D341Med (cell line): ENCODE measurements at regions not wholly inside any gene's neighbourhood (a gene's known extent, or its start where the extent isn't known, plus 50 kb on each side); places are given as distances from the start of the nearest gene placed in this dataset.
"Not testable (repeated sequence)": the region's sequence is repeated elsewhere in the genome, so short reads cannot be mapped to it uniquely, and the experiment has no call there.

Source experiments
- DNase-seq: peaks from one replicate; pipeline ENCODE4 v3.0.0; 2012; ENCODE audit warnings: low spot score

DNA sequence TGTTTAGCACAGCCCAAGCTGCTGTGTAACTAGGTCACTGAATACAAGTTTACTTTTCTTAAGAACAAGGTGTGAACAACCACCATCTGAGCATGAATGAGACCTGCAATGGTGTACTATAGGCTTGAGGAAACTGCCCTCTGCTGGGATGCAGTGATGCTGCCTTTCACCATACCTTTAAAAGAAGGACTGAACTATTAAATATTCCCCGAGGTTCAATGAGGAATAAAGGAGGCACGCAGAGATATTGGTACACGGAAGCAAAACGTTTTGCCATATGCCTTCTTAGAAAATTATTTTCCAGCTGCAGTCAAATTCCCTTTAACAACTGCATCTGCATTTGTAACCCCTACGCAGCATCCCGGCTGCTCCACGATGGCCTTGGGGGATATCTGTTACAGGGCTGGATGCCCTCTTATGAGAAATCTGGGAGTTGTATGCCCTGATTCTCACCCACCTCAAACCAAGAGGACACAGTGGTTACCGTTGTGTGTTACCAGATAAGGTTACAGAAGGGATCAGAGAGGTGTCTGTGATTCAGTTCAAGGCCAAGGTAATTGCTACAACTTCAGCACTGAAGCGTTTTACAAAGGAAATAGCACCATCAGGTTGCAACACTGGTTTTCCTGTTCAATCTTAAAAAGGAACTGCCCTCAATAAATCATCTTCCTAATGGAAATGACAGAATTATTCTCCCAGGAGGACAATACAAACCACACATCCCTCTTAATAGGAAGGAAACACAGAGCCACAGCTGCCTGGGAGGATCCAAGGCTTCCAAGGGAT lies 470.5 kb downstream of the LTN1 start:
- no peak for DNase-seq

DNA sequence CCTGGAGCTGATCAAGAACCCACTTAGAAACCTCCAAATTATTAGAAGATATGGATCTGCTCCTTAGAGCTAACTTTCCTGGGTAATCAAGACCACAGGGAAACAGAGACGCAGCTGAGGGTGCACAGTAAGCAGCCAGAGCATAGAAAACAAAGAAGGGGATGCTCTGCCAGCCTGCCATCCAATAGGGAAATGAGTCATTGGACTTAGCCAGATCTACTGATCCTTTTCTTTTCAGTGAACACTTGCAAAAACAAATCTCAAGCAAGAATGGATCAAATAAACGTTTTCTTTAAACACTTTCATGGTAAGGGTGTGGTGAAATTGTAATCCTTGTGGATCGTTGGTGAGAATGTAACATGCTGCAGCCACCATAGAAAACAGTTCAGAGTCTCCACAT lies 474.0 kb downstream of the LTN1 start:
- no peak for DNase-seq

DNA sequence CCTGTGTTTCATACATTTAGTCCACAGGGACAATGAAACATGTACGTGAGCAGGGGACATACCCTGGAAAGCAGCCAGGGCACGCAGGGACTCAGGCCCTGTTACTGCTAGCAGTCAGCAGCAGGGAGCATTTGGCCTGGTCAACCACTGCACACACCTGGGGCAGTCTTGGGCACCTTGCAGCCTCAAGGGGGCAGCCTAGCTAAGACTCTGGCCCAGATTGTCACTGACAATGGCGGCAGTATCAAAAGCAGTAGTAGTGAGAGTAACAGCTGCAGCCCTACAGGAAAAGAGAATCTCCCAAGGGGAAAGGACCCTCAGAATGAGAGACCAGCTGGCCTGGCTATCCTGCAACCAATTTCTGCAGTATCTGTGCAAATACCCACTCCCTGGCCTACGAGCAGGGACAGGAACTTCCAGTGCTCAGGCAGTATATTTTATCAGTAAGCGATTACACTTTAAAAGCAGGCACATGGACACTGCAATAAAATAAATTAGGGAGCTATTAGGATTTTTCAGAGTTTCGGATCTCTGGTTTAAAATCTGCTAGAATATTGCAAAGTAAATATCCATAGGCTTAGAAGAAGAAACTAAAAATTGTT lies 475.6 kb downstream of the LTN1 start:
- peak; percentile 69 for DNase-seq

DNA sequence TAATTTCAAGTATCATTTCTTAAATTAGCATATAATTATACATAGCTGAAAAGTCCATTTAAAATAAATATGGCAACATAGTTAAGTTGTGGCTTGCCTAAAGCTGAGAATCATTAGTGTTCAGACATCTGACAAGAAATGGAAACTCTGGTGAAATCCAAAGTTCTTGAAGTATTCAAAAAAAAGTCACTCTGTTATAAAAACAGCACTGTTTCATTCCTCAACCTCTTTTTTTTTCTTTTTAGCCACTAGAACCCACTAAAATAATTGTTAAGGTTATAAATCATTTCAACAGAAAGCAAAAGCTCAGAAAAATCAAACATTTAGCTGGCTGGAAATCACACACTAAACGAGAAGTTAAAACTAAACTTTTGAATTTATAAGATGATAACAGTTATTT lies 476.7 kb downstream of the LTN1 start:
- DNase-seq, result no peak

DNA sequence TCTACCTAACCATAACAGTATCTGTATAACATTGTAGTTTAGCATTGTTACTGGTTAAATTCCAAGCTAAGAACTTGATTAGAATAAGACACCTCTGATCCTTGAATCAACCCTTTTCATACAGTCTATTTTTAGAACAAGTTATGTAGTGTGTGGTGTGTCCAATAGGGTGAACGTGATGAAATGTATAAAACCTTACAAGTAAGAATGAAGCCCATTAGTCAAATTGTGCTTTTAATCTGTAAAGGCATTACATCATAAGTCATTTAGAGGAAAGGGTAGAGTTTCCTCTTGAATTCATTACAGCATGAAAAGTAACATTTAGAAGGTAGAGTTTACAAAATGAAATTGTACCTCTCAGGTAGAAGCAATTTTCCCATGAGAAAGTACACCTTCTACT lies 479.2 kb downstream of the LTN1 start:
- no peak for DNase-seq

DNA sequence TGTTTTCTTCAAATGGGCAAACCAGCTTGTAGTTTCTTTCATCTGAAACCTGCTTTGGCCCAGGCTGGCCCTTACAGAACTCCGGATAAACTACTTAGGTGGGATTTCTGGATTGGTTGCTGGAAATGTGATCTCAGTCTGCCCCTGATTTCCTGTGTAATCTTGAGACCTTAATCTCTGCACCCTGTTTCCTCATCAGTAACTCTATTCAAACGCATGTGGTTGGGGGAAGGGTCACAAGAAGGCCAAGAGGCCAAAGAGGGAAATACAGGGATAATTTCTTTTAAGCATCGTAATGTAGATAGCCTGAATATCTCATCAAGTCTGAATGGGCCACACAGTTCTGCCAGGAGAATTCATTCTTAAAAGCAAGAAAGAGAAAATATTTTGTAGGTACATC lies 483.6 kb downstream of the LTN1 start:
- no peak for DNase-seq

DNA sequence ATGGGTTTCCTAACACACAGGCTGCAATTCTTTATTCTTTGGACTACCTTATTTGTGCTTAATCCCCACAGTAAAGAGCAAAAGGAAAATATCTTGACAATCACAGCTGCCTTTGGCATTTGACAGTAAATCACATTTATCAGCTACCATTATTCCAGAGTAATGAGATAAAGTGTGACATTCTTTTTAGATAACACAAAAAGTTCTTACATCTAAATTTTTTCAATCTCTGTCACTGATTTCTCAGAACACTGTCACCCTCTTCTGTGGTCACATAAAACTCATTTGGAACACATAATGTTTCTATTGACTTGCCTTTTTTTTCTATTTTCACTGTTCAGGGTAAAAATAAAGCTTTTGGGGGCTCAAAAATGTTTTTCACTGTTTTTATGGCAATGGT lies 484.6 kb downstream of the LTN1 start:
- no peak for DNase-seq

DNA sequence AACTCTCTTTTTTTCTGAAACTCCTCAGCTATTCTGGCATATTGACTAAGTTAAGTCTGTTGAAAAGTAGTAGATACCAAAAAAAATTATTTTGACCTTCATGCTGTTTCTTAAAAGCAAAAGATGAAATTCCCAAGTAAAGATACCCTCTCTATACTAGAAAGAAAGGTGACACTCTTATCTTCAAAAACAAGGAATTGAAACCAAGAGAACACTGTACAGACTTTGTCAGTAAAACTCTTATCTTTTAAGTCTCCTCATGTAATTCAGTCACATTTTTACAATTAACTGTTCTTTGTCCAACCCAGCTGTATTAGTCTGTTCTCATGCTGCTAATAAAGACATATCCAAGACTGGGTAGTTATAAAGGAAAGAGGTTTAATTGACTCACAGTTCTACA lies 496.2 kb downstream of the LTN1 start:
- no peak for DNase-seq

DNA sequence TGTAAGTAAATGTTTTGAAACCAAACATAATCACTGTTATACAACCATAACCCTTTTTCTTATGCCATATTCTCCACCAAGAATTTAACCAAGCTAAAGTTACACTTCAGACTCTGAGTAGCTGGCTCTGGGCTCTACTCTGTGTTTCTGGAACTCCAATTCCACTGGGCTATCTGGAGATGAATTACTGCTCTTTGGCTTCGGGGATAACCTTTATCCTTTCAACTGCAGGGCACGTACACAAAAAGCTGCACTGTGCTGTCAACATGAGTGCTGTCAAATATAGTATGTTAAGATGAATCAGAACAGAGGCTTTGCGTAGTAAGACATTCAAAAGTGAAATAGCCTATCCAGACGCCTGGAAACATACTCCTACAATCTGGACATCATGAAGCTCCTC lies 500.6 kb downstream of the LTN1 start:
- no peak for DNase-seq

DNA sequence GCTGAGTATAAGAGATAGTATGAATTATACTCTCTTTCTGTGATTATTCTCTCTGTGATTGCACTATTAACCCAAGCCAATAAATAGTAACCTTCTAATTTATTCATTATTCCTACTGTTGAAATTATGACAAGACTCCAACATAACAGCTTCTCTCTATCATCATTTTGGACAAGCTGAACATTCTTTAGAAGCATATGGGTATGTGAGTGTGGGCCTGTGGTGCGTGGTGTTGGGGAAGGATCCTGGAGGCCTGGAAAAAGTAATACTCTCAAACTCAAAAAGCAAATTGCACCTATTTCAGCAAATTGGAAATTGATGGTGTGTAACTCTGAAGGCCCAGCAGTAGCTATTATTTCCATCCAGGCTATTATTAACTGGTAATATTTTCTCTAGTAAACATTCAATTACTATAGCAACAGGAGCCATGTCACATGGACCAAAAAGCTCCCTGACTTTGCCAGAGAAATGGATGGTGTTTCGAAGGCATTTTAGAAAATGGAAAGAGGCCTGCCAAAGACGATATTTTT lies 502.8 kb downstream of the LTN1 start:
- no peak for DNase-seq

DNA sequence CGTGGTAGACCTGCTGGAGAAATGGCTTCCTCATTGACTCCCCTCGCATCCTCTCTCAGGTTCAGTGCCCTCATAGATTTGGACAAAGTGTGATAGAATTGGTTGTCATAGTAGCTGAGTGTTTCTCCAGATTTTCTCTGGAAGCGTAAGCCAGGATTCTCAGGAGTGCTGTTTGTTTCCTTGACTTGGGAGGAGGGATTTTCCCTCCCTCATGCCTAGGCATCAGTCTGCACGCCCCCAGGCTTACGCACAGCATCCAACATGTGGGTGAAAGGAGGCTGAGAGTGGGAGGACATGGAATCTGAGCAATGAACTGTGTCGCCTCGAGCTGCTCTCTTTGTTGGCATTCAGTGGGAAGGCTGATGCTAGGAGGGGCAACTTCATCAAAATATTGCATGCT lies 503.5 kb downstream of the LTN1 start:
- no peak for DNase-seq

DNA sequence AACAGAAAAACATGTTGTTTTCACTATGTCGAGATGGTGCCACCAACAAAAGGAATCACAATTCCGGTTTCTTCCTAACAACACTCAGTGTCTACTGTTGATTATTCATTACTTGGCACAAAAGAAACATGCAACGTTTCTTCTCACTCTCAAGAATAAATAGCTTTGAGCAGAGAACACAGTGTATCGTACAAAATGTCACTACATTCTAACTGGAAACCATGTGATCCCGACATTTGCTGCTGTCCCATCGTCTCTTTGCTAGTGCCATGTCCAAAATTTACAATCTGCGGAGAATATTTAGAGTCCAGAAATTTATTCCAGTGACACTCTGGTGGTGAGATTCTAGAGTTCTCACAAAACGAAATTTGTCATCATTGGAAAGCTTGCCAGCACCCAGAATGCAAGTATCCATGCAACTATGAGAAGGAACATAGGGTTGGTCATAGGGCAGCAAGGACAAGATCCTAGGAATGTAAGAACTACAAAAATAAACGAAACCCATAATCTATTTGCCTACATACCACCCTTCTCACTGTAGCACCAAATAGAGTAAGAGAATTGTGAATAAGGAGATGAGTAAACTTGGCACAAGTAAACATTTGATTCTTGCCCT lies 505.1 kb downstream of the LTN1 start:
- no peak for DNase-seq

DNA sequence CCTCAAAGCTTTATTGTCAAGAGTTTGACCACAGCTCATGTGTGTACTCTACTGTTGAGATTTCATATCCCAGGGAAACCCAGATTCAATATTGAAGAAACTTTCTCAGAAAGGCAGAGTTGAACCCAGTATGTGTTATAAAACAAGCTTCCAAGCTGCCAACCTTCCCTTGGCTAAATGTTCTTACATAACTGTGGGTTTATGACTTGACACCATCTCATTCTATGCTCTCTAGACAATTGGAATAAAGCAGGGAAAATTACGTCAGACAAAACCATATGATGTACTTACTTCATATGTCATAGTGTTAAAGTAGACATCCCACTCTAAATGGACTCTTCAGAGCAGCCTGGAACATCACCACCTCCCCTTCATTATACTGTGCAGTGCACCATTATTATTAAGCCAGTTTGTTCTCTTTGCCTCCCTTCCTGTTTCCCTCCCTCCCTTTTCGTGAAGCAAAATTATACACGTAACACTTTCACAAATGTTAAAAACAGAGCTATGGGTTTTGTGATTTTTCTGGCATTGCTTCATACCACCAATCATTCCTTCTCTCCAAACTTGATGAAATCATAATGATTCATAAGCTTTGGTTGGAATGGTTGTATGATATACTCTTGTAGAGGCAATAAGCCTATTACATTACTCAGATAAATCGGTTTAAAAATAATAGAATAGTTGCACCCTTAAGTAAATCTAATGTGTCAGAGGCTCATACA lies 507.2 kb downstream of the LTN1 start:
- no peak for DNase-seq

DNA sequence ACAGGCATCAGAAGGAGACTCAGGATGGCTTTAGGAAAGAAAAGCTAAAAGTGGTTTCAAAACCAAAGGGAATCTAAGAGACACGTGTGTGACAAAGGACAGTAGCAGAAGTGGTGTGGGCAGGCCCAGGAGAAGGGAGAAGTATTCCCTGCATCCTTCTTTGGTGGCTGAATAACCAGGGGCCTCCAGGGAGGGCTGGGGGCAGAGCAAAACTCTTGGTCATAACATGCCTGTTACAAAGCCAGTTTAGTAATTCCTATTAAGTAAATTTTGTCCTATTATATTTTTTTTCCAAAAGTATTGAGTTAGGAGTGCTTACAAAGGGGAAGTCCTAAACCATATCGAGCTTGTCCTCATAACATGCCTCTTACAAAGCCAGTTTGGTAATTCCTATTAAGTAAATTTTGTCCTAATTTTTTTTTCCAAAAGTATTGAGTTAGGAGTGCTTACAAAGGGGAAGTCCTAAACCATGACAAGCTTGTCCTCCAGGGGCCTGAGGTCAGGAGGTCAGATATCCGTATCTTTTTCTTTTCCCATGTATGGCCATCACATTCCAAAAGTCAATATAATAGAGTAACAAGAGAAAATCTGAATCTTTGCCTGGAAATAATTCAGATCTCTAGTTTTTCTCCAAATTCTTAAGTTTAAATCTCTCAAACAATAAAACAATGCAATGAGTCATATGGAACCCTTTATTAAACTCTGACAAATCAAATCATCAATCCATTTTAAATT lies 509.2 kb downstream of the LTN1 start:
- no peak for DNase-seq

DNA sequence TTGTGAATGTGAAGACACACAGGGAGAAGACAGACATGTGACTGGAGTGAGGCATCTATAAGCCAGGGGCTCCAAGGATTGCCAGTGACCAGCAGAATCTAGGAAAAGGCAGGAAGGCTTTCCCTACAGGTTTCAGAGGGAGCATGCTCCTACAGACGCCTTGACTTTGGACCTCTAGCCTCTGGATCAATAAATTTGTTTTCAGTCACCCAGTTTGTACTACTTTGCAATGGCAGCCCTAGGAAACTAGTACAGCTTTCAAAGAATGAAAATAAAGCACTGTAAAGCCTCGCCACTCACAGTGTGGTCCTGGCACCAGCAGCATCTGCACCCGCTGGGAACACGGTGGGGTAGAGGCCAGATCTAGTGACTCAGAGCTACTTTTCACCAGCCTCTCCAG lies 510.0 kb downstream of the LTN1 start:
- no peak for DNase-seq

DNA sequence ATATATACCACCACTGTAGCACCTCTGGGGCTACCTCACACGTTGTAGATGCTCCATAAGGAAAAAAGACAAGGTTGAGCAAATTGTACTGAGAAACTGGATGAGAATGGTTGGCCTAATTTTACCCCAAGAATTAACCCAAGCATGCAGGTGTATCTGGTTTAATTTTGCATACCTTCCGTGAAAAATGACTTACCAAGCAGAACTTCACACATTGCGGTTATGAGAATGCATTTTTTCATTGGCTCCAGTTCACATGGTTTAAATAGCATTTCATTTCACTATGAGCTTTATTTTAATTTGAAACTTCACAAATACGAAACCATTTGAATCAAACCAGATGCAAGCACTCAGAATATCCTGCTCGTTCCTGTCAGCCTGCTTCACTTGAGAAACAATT lies 512.2 kb downstream of the LTN1 start:
- DNase-seq, result no peak

DNA sequence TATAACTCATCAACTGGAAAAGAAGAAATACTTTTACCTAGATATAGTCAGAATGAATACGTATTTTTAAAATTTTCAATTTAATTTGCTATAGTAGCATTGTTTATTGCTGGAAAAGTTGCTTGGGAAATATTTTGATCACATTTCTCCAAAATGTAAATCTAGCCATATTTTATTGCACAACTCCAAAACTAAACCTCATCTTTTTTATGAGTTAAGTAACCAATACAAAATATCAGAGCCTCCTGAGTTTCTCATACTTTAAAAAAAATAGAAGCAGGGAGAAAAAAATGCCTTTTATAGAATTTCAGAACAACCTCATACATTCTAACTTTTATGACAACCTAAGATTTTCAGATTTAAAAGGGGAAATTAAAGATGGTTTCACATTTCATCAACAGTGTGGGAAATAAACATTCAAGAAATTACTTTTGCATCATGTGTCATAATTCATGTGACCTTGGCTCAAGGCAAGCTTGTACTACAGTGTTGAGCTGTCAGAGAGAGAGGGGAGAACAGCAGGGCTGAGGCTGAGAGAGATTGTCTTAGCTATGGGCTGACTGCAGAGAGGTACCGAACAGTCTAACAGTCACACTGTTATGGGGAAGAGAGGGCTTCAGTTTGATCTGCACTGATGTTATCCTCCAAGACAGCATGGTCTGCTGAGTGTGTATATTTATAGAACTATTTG lies 519.0 kb downstream of the LTN1 start:
- no peak for DNase-seq

DNA sequence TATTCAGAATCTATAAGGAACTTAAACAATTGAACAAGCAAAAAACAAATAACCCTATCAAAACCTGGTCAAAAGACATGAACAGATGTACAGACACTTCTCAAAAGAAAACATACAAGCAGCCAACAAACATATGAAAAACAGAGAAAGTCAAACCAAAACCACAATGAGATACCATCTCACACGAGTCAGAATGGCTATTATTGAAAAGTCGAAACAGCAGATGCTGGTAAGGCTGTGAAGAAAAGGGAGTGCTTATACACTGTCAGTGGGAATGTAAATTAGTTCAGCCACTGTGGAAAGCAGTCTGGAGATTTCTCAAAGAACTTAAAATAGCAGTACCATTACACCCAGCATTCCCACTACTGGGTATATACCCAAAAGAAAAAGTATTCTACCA lies 520.1 kb downstream of the LTN1 start:
- DNase-seq, result not testable (repeated sequence)

DNA sequence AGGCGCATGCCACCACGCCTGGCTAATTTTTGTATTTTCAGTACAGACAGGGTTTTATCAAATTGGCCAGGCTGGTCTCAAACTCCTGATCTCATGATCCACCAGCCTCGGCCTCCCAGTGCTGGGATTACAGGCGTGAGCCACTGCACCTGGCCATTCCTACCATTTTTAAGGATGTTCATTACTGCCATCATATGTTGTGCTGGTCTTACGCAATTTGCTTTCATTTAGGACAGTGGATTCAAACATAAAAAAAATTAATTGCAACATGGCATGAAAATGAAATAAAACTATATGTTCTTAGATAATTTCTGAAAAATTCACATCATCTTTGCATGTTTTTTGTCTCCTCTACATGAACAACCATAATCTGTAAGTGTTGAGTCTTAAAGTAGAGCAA lies 527.7 kb downstream of the LTN1 start:
- DNase-seq, result no peak

DNA sequence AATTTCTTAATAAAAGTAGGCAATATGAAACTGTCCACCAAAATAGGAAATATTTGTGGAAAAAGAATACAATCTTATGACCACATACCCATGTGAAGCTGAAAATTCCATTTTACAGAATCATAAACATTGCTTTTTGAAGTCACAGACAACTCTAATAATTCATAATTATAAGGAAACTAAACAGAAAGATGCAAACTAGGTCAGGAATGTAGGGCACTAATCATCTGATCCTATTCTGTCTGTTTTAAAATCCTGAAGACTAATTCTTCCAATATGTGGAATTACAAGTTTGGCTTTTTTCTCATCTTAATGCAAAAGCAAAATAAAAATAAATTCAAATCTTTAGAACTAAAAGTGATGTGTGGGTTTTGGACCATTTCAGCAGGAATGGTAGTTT lies 528.6 kb downstream of the LTN1 start:
- DNase-seq, result no peak

DNA sequence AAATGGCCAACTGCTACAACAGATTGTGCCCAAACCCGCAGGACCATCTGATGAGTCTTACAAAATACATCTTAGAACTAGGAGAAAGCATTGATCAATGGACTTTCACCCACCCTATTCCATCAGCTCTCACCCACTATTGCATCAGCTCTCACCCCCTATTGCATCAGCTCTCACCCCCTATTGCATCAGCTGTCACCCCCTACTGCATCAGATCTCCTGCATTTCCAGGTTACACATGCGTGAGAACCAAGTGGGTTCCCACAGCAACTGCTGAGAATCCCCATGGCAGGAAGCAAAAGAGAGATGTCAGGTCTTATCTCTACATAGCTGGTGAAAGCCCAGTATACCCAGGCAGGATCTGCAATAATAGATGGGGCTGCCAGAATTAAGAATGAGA lies 533.5 kb downstream of the LTN1 start:
- DNase-seq, result no peak
